HG03060 (cell line): ENCODE measurements at regions not wholly inside any gene's neighbourhood (a gene's known extent, or its start where the extent isn't known, plus 50 kb on each side); places are given as distances from the start of the nearest gene placed in this dataset.
"Not testable (repeated sequence)": the region's sequence is repeated elsewhere in the genome, so short reads cannot be mapped to it uniquely, and the experiment has no call there.

Source experiments
- ATAC-seq: cut with Tn5 transposase; IDR thresholded peaks from one replicate; pipeline ENCODE4 v1.9.1; 2021; ENCODE audit warnings: low read depth, moderate number of reproducible peaks; ENCODE audit not compliant: unreplicated experiment

- no peak for ATAC-seq
These were observed 508.7 kb downstream of the KCNJ2 start for GRCh38 chr17:70677783-70678647.

GRCh38 chr17:70678889-70679288 is 509.6 kb downstream of the KCNJ2 start:
- ATAC-seq, result no peak

GRCh38 chr17:70683936-70684335 is 514.6 kb downstream of the KCNJ2 start:
- ATAC-seq, result no peak

- ATAC-seq, result no peak
These were observed 518.1 kb downstream of the KCNJ2 start for GRCh38 chr17:70687421-70687820.

- no peak for ATAC-seq
These were observed 521.8 kb downstream of the KCNJ2 start for GRCh38 chr17:70691150-70691549.

GRCh38 chr17:70699408-70699807 is 530.1 kb downstream of the KCNJ2 start:
- ATAC-seq, result no peak

GRCh38 chr17:70702683-70703255 is 533.4 kb downstream of the KCNJ2 start:
- ATAC-seq, result no peak

GRCh38 chr17:70709596-70709995 is 540.3 kb downstream of the KCNJ2 start:
- no peak for ATAC-seq

- ATAC-seq, result no peak
These were observed 544.4 kb downstream of the KCNJ2 start for GRCh38 chr17:70713694-70714093.

- no peak for ATAC-seq
These were observed 547.2 kb downstream of the KCNJ2 start for GRCh38 chr17:70716551-70716950.

- no peak for ATAC-seq
These were observed 547.7 kb downstream of the KCNJ2 start for GRCh38 chr17:70717042-70717441.

GRCh38 chr17:70736375-70736957 is 567.1 kb downstream of the KCNJ2 start:
- no peak for ATAC-seq

GRCh38 chr17:70739065-70739464 is 569.7 kb downstream of the KCNJ2 start:
- no peak for ATAC-seq

- not testable (repeated sequence) for ATAC-seq
These were observed 577.2 kb downstream of the KCNJ2 start for GRCh38 chr17:70746574-70746973.

GRCh38 chr17:70750983-70751382 is 581.7 kb downstream of the KCNJ2 start:
- ATAC-seq, result no peak

GRCh38 chr17:70752461-70752860 is 583.1 kb downstream of the KCNJ2 start:
- ATAC-seq, result not testable (repeated sequence)

- no peak for ATAC-seq
These were observed 583.7 kb downstream of the KCNJ2 start for GRCh38 chr17:70752966-70753467.

- no peak for ATAC-seq
These were observed 593.7 kb downstream of the KCNJ2 start for GRCh38 chr17:70763018-70763417.

- ATAC-seq, result no peak
These were observed 597.9 kb downstream of the KCNJ2 start for GRCh38 chr17:70767102-70767701.

- no peak for ATAC-seq
These were observed 600.6 kb downstream of the KCNJ2 start for GRCh38 chr17:70769956-70770355.

GRCh38 chr17:70771804-70772386 is 602.6 kb downstream of the KCNJ2 start:
- ATAC-seq, result no peak
